IMR-90 (cell line): ENCODE measurements at regions not wholly inside any gene's neighbourhood (a gene's known extent, or its start where the extent isn't known, plus 50 kb on each side); places are given as distances from the start of the nearest gene placed in this dataset.

ENCODE experiments used
- ATAC-seq: fragments of 200-7000 bp; cut with Tn5 transposase; 2 replicates; pipeline ENCODE4 v1.9.1; 2020; ENCODE audit warnings: low read depth, mild to moderate bottlenecking, moderate library complexity
- BruUV-seq: library from RNA; stranded (reverse); fragments of 400-500 nt; replicated peaks from 2 replicates; lab custom pipeline; 2021; lab: Mats Ljungman, UMichigan
- CTCF ChIA-PET: fragments of 300-600 bp; formaldehyde crosslinking; extraction: SDS; loops from one replicate; lab custom pipeline; 2021; ENCODE audit warnings: antibody characterized with exemption; lab: Yijun Ruan, JAX
- POLR2A ChIA-PET: fragments of 300-600 bp; sonication (Branson Sonifier 250); formaldehyde crosslinking; loops from one replicate; lab custom pipeline; 2022; ENCODE audit warnings: antibody characterized with exemption; ENCODE audit not compliant: unreplicated experiment; lab: Charles Lee
- DNase-seq: peaks from one replicate; pipeline ENCODE4 v3.0.0; 2013
- H2AFZ ChIP-seq: replicated peaks from 2 replicates; pipeline ENCODE3; 2013; ENCODE audit warnings: low read length, mild to moderate bottlenecking; ENCODE audit not compliant: poor library complexity
- H2AK5ac ChIP-seq: 2 replicates; pipeline ENCODE4 v1.6.1; 2013; ENCODE audit warnings: low read depth, low read length, inconsistent platforms
- H2AK9ac ChIP-seq: replicated peaks from 2 replicates; pipeline ENCODE3; 2013; ENCODE audit warnings: mild to moderate bottlenecking, low read depth, low read length, moderate library complexity; ENCODE audit not compliant: poor library complexity
- H2BK120ac ChIP-seq: 2 replicates; pipeline ENCODE4 v1.6.1; 2013; ENCODE audit warnings: low read depth, low read length, inconsistent platforms
- H2BK15ac ChIP-seq: 3 replicates; pipeline ENCODE4 v1.6.1; 2013; ENCODE audit warnings: low read depth, low read length, inconsistent platforms
- H2BK20ac ChIP-seq: 2 replicates; pipeline ENCODE4 v1.6.1; 2013; ENCODE audit warnings: low read depth, mild to moderate bottlenecking, inconsistent platforms, low read length, moderate library complexity
- H2BK5ac ChIP-seq: 2 replicates; pipeline ENCODE4 v1.6.1; 2013; ENCODE audit warnings: mild to moderate bottlenecking, low read depth, low read length, inconsistent platforms; ENCODE audit not compliant: poor library complexity, severe bottlenecking
- H3K14ac ChIP-seq: replicated peaks from 2 replicates; pipeline ENCODE4 v1.6.1; 2013; ENCODE audit warnings: low read depth, low read length, inconsistent platforms
- H3K18ac ChIP-seq: 2 replicates; pipeline ENCODE4 v1.6.1; 2013; ENCODE audit warnings: low read depth, low read length, control low read depth
- H3K23ac ChIP-seq: 2 replicates; pipeline ENCODE4 v1.6.1; 2013; ENCODE audit warnings: low read depth, low read length, inconsistent platforms
- H3K27ac ChIP-seq: 2 replicates; pipeline ENCODE4 v1.5.1; 2013; ENCODE audit warnings: mild to moderate bottlenecking, control low read depth, low read length; ENCODE audit not compliant: insufficient read depth
- H3K27me3 ChIP-seq: 2 replicates; pipeline ENCODE4 v1.6.1; 2013; ENCODE audit warnings: low read length; ENCODE audit not compliant: control insufficient read depth, insufficient read depth
- H3K36me3 ChIP-seq: 2 replicates; pipeline ENCODE4 v1.6.1; 2013; ENCODE audit warnings: low read length, mixed read lengths; ENCODE audit not compliant: control insufficient read depth, insufficient read depth
- H3K4ac ChIP-seq: 2 replicates; pipeline ENCODE4 v1.6.1; 2013; ENCODE audit warnings: low read depth, low read length, inconsistent platforms
- H3K4me1 ChIP-seq: 2 replicates; pipeline ENCODE4 v1.6.1; 2013; ENCODE audit warnings: low read length, mixed read lengths; ENCODE audit not compliant: control insufficient read depth, insufficient read depth
- H3K4me2 ChIP-seq: 2 replicates; pipeline ENCODE4 v1.6.1; 2013; ENCODE audit warnings: low read depth, mild to moderate bottlenecking, control low read depth, low read length, moderate library complexity
- H3K4me3 ChIP-seq: 2 replicates; pipeline ENCODE4 v1.5.1; 2013; ENCODE audit warnings: low read depth, mild to moderate bottlenecking, control low read depth, low read length, moderate library complexity; ENCODE audit not compliant: insufficient read depth
- H3K56ac ChIP-seq: 2 replicates; pipeline ENCODE4 v1.6.1; 2013; ENCODE audit warnings: low read length, inconsistent platforms; ENCODE audit not compliant: insufficient read depth; ENCODE audit errors: extremely low read depth
- H3K79me1 ChIP-seq, 2 experiments: 2 replicates each; pipeline ENCODE4 v1.6.1; 2013; ENCODE audit warnings: low read length in 2 of 2, inconsistent platforms in 1 of 2, low read depth in 1 of 2
- H3K9ac ChIP-seq: 2 replicates; pipeline ENCODE4 v1.6.1; 2013; ENCODE audit warnings: low read depth, low read length, control low read depth
- H3K9me1 ChIP-seq: 2 replicates; pipeline ENCODE4 v1.6.1; 2013; ENCODE audit warnings: low read length, inconsistent platforms; ENCODE audit not compliant: insufficient read depth
- H3K9me3 ChIP-seq: 2 replicates; pipeline ENCODE4 v1.6.1; 2013; ENCODE audit warnings: low read length; ENCODE audit not compliant: control insufficient read depth, insufficient read depth
- H4K20me1 ChIP-seq: 2 replicates; pipeline ENCODE4 v1.6.1; 2013; ENCODE audit warnings: low read length, inconsistent platforms; ENCODE audit not compliant: insufficient read depth
- H4K5ac ChIP-seq: 2 replicates; pipeline ENCODE4 v1.6.1; 2013; ENCODE audit warnings: mild to moderate bottlenecking, low read depth, low read length, control low read depth
- H4K8ac ChIP-seq, 2 experiments: 2 replicates each; pipeline ENCODE4 v1.6.1; 2013; ENCODE audit warnings: low read depth in 2 of 2, low read length in 2 of 2, control low read depth in 1 of 2, inconsistent platforms in 1 of 2
- H4K91ac ChIP-seq: 2 replicates; pipeline ENCODE4 v1.6.1; 2013; ENCODE audit warnings: low read depth, low read length, inconsistent platforms; ENCODE audit not compliant: insufficient read depth
- CEBPB ChIP-seq: IDR thresholded peaks from 2 replicates; pipeline ENCODE4 v1.6.1; 2012; ENCODE audit warnings: low read depth, low read length, improper control_type of control experiment
- FOS ChIP-seq: fragments of 150-350 bp; IDR thresholded peaks from 2 replicates; pipeline ENCODE4 v1.6.1; 2016; ENCODE audit warnings: low read depth, low read length
- MAFK ChIP-seq: IDR thresholded peaks from 2 replicates; pipeline ENCODE4 v1.6.1; 2012; ENCODE audit warnings: low read depth, low read length, improper control_type of control experiment
- MAZ ChIP-seq: IDR thresholded peaks from 2 replicates; pipeline ENCODE4 v1.6.1; 2012; ENCODE audit warnings: low read depth, mild to moderate bottlenecking, low read length, improper control_type of control experiment, moderate library complexity, borderline replicate concordance
- NFE2L2 ChIP-seq: fragments of 150-350 bp; IDR thresholded peaks from 2 replicates; pipeline ENCODE4 v1.6.1; 2016; ENCODE audit warnings: low read depth, mild to moderate bottlenecking, low read length
- POLR2A ChIP-seq: IDR thresholded peaks from 2 replicates; pipeline ENCODE4 v1.6.1; 2012; ENCODE audit warnings: mild to moderate bottlenecking, low read depth, low read length
- RCOR1 ChIP-seq: IDR thresholded peaks from 2 replicates; pipeline ENCODE4 v1.6.1; 2012; ENCODE audit warnings: mild to moderate bottlenecking, low read length, improper control_type of control experiment; ENCODE audit not compliant: insufficient replicate concordance
- SMC3 ChIP-seq: fragments of 150-350 bp; IDR thresholded peaks from 2 replicates; pipeline ENCODE4 v1.6.1; 2016; ENCODE audit warnings: low read depth, mild to moderate bottlenecking, antibody characterized with exemption, low read length, moderate library complexity
- WGBS, 2 experiments: methylation state at CpG; one replicate each; pipeline versions ENCODE4 v1.1.5 to v1.1.7; 2013; ENCODE audit warnings: missing lambda C conversion rate in 2 of 2; ENCODE audit not compliant: insufficient read length in 1 of 2; ENCODE audit errors: extremely low coverage in 2 of 2; 5-methylcytosine and 5-hydroxymethylcytosine counted together
- dilution Hi-C: fragments of 300-500 bp; cut with HindIII; formaldehyde crosslinking; loops from one replicate; pipeline ENCODE4 v1.14.3; 2018; ENCODE audit warnings: low sequenced_read_pairs; ENCODE audit not compliant: unreplicated experiment
- in situ Hi-C: fragments of 300-500 bp; cut with MboI; formaldehyde crosslinking; loops from 3 replicates; pipeline ENCODE4 v1.14.3; 2019; ENCODE audit warnings: low sequenced_read_pairs, inconsistent platforms, mixed read lengths
- intact Hi-C: fragments of 100-400 bp; cut with micrococcal nuclease; formaldehyde crosslinking; loops from 2 replicates; pipeline ENCODE4 v1.10.0; 2022
- TF ChIP-seq, protein P1 (sequence below): conservative IDR thresholded peaks from 2 replicates; pipeline ENCODE4 v1.5.1; 2012; ENCODE audit warnings: mild to moderate bottlenecking, low read depth, low read length, improper control_type of control experiment
- TF ChIP-seq, protein P2 (sequence below): fragments of 150-350 bp; IDR thresholded peaks from 2 replicates; pipeline ENCODE4 v1.6.1; 2016; ENCODE audit warnings: low read depth, mild to moderate bottlenecking, low read length, moderate library complexity, borderline replicate concordance

DNA sequence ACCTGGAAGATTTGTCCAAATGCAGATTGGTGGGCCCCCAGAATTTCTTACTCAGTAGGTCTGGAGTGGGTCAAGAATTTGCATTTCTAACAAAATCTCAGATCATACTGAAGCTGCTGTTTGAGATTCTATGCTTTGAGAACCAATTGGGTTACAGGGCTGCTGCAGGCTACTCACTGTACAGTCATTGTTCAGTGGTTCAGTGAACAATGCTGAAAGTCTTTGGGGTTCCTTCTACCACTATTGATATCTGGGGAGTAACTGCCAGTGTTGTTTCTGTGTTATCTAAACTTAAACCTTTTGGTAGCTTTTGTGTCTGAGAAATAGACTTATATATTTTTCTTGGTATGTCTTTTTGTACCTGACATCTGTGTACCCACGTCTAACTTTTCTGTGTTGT lies 187.5 kb downstream of the TANC2 start:
- Histone ChIP-seq H3K4me1 (peaks cover 9% of the 10 kb centered on the region), H3K9ac (no peak overlapping the region), H3K14ac (no peak overlapping the region), H2AK5ac (no peak overlapping the region), H2BK15ac (no peak overlapping the region), H2BK5ac (no peak overlapping the region), H3K23ac (no peak overlapping the region), H2BK20ac (no peak overlapping the region), H3K18ac (no peak overlapping the region), H3K9me1 (peaks cover 2% of the 10 kb centered on the region; the same call in 1 of the 2 replicates), H3K9me3 (no peaks in the 10 kb centered on the region), H2BK120ac (no peak overlapping the region), H4K91ac (no peak overlapping the region), H3K36me3 (no peaks in the 10 kb centered on the region), H4K8ac (no peak overlapping the region), H3K79me1 (peaks cover 27 to 40% of the 10 kb centered on the region in 2 experiments), H3K56ac (no peak overlapping the region), H2AK9ac (no peak overlapping the region), H3K4me3 (no peak overlapping the region), H4K20me1 (peaks cover 4% of the 10 kb centered on the region), H2AFZ (no peak overlapping the region), H3K27me3 (no peaks in the 10 kb centered on the region), H3K27ac (no peak overlapping the region), H3K4me2 (no peak overlapping the region), H4K5ac (no peak overlapping the region), H3K4ac (no peak overlapping the region)
- ATAC-seq (0 out of 2 replicates have a peak, but pooled peaks have one; percentile 24), DNase-seq (no peak)
- in situ Hi-C loops, result no loop called here
- intact Hi-C loops, result no loop called here
- WGBS, 2 experiments, result no CpG with 5 or more reads among the region's 1 CpG
- no TSS peak for BruUV-seq
- dilution Hi-C loops, result no loop called here
- TF ChIP-seq RCOR1 (no peak), SMC3 (no peak), MAZ (no peak), POLR2A (no peak), FOS (no peak), CEBPB (no peak), MAFK (no peak), NFE2L2 (no peak)
- TF ChIP-seq, protein P1, sequence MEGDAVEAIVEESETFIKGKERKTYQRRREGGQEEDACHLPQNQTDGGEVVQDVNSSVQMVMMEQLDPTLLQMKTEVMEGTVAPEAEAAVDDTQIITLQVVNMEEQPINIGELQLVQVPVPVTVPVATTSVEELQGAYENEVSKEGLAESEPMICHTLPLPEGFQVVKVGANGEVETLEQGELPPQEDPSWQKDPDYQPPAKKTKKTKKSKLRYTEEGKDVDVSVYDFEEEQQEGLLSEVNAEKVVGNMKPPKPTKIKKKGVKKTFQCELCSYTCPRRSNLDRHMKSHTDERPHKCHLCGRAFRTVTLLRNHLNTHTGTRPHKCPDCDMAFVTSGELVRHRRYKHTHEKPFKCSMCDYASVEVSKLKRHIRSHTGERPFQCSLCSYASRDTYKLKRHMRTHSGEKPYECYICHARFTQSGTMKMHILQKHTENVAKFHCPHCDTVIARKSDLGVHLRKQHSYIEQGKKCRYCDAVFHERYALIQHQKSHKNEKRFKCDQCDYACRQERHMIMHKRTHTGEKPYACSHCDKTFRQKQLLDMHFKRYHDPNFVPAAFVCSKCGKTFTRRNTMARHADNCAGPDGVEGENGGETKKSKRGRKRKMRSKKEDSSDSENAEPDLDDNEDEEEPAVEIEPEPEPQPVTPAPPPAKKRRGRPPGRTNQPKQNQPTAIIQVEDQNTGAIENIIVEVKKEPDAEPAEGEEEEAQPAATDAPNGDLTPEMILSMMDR, result no peak
- TF ChIP-seq, protein P2, sequence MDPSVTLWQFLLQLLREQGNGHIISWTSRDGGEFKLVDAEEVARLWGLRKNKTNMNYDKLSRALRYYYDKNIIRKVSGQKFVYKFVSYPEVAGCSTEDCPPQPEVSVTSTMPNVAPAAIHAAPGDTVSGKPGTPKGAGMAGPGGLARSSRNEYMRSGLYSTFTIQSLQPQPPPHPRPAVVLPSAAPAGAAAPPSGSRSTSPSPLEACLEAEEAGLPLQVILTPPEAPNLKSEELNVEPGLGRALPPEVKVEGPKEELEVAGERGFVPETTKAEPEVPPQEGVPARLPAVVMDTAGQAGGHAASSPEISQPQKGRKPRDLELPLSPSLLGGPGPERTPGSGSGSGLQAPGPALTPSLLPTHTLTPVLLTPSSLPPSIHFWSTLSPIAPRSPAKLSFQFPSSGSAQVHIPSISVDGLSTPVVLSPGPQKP, result no peak
- CTCF ChIA-PET, result no interaction called here
- POLR2A ChIA-PET, result no interaction called here
